ENCODE measurements at regions not wholly inside any gene's neighbourhood (a gene's known extent, or its start where the extent isn't known, plus 50 kb on each side); places are given as distances from the start of the nearest gene placed in this dataset.
A peak's percentile ranks its signal among the peaks of the same experiment; 100 is the strongest.

DNA sequence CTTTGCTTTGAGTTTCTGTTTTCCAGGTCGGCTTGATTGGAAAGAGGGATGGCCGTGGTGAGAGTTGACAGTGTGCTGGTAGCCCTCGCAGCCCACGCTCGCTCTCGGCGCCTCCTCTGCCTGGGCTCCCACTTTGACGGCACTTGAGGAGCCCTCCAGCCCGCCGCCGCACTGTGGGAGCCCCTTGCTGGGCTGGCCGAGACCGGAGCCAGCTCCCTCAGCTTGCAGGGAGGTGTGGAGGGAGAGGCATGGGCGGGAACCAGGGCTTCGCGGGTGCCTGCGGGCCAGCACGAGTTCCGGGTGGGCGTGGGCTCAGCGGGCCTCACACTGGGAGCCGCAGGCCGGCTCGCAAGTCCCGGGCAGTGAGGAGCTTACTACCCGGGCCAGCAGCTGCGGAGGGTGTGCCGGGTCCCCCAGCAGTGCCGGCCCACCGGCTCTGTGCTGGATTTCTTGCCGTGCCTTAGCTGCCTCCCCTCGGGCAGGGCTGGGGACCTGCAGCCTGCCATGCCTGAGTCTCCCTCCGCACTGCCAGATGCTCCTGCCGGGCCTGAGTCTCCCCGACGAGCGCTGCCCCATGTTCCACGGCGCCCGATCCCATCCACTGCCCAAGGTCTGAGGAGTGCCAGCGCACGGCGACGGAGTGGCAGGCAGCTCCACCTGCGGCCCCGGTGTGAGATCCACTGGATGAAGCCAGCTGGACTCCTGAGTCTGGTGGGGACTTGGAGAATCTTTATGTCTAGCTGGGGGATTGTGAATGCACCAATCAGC is 166.4 kb upstream of the FAT1 start:
- Histone ChIP-seq H3K36me3 (replicated peaks) (no peaks in the 10 kb centered on the region), H3K27ac (no peak overlapping the region), H3K27me3 (replicated peaks) (no peaks in the 10 kb centered on the region), H3K4me3 (ENCODE audit: low read depth, low read length) (no peak overlapping the region)
- in situ Hi-C loops (cut with HindIII; ENCODE audit: low pct_ligation_motif_present, low sequenced_read_pairs): no loop called here
- no peak for TF ChIP-seq CTCF (IDR thresholded peaks at IDR 0.05; ENCODE audit: low read depth, low read length, missing control alignments)
- DNase-seq: no peak

DNA sequence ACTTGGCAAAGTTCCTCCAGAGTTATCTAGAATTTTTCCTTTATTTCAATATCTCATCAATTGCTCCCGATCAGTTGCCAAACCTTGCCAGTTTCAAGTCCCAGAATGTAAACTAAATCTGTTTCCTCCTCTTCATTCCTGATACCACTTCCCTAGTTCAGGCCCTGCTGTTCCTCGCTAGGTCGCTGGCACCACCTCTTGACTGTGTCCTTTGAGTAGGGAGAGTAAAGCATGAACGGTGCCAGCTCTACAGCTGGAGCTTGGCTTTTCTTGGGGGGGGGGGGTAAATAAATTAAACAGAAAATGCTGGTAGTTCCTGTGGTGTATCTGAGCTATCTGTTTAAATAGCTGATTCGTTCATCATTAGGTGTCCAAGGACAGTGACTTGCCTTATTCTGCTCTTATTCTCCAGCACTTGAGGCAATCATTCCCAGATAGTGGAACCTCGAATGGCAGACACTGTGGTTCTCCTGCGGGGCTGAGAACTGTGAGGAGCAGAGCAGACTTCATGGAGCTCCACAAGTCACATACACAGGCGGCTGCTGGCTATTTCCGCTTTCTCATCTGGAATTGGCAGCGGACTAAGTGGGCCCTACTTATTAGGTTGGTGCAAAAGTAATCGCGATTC is 168.3 kb upstream of the FAT1 start:
- Histone ChIP-seq H3K27me3 (replicated peaks) (no peaks in the 10 kb centered on the region), H3K4me3 (ENCODE audit: low read depth, low read length) (no peak overlapping the region), H3K27ac (no peak overlapping the region), H3K36me3 (replicated peaks) (no peaks in the 10 kb centered on the region)
- no peak for TF ChIP-seq CTCF (IDR thresholded peaks at IDR 0.05; ENCODE audit: low read depth, low read length, missing control alignments)
- DNase-seq: no peak
- in situ Hi-C loops (cut with HindIII; ENCODE audit: low pct_ligation_motif_present, low sequenced_read_pairs): no loop called here

DNA sequence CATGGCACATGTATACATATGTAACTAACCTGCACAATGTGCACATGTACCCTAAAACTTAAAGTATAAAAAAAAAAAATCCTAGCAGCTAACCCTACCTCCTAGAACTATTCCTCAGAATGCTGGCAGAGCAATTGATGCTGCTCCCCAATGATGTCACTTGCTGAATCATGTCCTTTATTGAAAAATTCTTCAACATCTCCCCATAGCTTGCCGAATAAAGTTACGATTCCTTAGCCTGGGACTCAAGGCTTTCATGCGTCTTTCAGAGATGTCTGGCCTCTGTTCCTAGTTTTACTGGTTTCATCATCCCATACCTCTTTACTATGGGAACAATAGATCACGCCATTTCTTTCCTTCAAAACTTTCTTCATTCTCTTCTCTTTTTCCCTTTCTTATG is 174.7 kb upstream of the FAT1 start:
- no peak for DNase-seq
- Histone ChIP-seq H3K27ac (no peak overlapping the region), H3K36me3 (replicated peaks) (no peaks in the 10 kb centered on the region), H3K27me3 (replicated peaks) (no peaks in the 10 kb centered on the region), H3K4me3 (ENCODE audit: low read depth, low read length) (no peak overlapping the region)
- in situ Hi-C loops (cut with HindIII; ENCODE audit: low pct_ligation_motif_present, low sequenced_read_pairs): no loop called here
- TF ChIP-seq CTCF (IDR thresholded peaks at IDR 0.05; ENCODE audit: low read depth, low read length, missing control alignments): no peak

DNA sequence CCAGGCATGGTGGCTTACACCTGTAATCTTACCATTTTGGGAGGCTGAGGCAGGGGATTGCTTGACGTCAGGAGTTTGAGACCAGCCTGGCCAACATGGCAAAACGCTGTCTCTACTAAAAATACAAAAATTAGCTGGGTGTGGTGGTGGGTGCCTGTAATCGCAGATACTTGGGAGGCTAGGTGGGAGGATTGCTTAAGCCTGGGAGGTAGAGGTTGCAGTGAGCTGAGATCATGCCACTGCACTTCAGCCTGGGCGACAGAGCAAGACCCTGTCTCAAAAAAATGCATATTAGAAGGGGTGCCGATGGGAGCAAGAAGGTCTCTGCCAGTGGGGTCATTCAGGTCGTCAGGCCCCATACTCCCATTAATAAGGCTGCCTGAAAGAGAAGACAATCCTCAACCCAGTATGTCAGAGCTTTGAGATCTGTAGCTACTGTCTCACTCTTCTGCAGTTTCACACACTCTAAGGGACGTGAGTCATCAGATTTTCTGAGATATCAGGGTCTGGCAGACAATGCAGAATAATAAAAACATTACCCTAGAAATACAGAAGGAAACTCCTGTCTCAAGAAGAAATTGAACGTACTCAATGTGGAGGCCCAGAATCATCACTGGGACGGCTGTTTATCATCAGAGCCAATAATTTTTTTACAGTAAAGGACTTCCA is 176.7 kb upstream of the FAT1 start:
- in situ Hi-C loops (cut with HindIII; ENCODE audit: low pct_ligation_motif_present, low sequenced_read_pairs): no loop called here
- Histone ChIP-seq H3K36me3 (replicated peaks) (no peaks in the 10 kb centered on the region), H3K4me3 (ENCODE audit: low read depth, low read length) (no peak overlapping the region), H3K27ac (peak overlapping the region; percentile 85), H3K27me3 (replicated peaks) (no peaks in the 10 kb centered on the region)
- no peak for TF ChIP-seq CTCF (IDR thresholded peaks at IDR 0.05; ENCODE audit: low read depth, low read length, missing control alignments)
- peak; percentile 93 for DNase-seq

GRCh38 chr4:186900984-186901383 is 177.3 kb upstream of the FAT1 start:
- Histone ChIP-seq H3K4me3 (ENCODE audit: low read depth, low read length) (no peak overlapping the region), H3K27ac (peak overlapping the region; percentile 85), H3K27me3 (replicated peaks) (no peaks in the 10 kb centered on the region), H3K36me3 (replicated peaks) (no peaks in the 10 kb centered on the region)
- peak; percentile 21 for DNase-seq
- in situ Hi-C loops (cut with HindIII; ENCODE audit: low pct_ligation_motif_present, low sequenced_read_pairs): no loop called here
- TF ChIP-seq CTCF (IDR thresholded peaks at IDR 0.05; ENCODE audit: low read depth, low read length, missing control alignments): no peak
